AG09319 (cell line): ENCODE measurements at regions not wholly inside any gene's neighbourhood (a gene's known extent, or its start where the extent isn't known, plus 50 kb on each side); places are given as distances from the start of the nearest gene placed in this dataset.

Experiments used
- DNase-seq: peaks from one replicate; pipeline ENCODE4 v3.0.0-alpha.2; 2010; ENCODE audit warnings: low read depth; ENCODE audit errors: extremely low read depth
- TF ChIP-seq, protein P1 (sequence below): IDR thresholded peaks from 2 replicates; pipeline ENCODE4 v1.5.1; 2011; ENCODE audit warnings: low read depth, mild to moderate bottlenecking, inconsistent platforms, low read length, moderate library complexity

DNA sequence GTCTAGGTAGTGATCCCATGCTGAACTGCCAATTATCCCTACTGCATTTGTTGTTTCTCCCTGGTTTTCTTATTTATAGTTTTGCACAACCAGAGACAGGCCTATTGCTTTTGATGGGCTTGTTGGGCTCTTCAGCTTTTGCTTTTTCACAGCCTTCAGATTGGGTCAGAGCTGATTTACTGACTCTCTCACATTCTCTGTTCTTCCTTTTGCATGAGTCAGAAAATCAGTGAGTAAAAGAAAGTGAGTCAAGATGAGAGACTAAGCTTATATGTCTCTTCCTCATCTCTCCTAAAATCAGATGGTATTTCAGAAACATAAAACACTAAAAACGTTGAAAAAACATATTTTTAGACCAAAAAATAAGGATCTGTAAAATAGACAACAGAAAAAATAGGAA is 1135.4 kb downstream of the XPNPEP1 start:
- TF ChIP-seq, protein P1, sequence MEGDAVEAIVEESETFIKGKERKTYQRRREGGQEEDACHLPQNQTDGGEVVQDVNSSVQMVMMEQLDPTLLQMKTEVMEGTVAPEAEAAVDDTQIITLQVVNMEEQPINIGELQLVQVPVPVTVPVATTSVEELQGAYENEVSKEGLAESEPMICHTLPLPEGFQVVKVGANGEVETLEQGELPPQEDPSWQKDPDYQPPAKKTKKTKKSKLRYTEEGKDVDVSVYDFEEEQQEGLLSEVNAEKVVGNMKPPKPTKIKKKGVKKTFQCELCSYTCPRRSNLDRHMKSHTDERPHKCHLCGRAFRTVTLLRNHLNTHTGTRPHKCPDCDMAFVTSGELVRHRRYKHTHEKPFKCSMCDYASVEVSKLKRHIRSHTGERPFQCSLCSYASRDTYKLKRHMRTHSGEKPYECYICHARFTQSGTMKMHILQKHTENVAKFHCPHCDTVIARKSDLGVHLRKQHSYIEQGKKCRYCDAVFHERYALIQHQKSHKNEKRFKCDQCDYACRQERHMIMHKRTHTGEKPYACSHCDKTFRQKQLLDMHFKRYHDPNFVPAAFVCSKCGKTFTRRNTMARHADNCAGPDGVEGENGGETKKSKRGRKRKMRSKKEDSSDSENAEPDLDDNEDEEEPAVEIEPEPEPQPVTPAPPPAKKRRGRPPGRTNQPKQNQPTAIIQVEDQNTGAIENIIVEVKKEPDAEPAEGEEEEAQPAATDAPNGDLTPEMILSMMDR: no peak
- no peak for DNase-seq

DNA sequence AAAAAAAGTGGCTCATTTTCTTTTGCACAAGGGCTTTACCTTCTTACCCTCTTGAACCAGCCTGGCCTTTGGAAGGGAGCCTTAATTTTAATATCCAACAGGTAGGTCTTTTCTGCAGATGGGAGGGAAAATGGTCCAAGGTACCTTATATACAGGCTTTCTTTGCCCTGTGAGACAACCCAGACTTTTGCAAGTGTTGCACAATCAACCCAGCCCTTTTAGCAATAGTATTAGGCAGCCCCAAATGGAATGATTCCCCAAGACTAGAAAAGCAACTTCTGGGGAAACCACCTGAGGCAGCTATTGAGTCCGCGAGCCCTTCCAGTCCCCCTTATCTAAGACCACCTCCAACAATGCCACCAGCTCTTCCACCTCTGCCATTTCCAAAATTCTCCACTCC is 1138.3 kb downstream of the XPNPEP1 start:
- no peak for DNase-seq
- TF ChIP-seq, protein P1: no peak

DNA sequence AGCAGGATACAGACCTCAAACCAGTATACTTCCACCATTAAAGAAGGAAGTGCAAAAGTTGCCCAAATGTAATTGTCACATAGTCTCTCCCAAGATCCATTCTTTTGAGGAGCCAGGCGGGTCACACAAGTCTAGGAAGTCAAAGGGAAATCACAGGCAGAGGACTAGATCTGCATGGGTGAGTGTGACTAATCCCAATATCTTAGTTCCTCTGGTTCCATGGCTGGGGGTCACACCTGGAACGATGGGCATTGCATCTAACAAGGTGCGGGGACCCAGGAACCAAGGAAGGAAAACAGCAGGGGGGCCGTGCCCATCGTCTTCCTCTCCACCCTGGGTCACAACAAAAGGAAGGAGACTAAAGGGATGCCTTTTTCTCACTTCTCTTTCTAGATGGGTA is 1138.8 kb downstream of the XPNPEP1 start:
- no peak for DNase-seq
- TF ChIP-seq, protein P1: no peak

DNA sequence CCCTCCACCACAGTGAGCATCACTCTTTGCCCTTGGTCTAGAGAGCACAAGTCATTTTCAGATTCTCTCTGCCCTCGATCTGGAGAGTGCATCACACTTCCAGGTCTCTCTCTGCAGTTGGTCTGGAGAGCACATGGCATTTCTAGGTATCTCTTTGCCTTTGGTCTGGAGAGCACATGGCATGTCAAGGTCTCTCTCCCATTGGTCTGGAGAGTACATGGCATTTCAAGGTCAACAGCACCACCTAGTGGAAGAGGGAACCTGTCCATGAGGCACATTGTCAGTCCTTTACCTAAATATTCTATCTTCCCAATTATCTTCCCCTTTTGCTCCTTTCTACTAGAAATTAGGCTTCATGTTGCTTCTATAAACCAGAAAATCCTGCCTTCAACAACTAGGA is 1139.4 kb downstream of the XPNPEP1 start:
- TF ChIP-seq, protein P1: no peak
- no peak for DNase-seq

DNA sequence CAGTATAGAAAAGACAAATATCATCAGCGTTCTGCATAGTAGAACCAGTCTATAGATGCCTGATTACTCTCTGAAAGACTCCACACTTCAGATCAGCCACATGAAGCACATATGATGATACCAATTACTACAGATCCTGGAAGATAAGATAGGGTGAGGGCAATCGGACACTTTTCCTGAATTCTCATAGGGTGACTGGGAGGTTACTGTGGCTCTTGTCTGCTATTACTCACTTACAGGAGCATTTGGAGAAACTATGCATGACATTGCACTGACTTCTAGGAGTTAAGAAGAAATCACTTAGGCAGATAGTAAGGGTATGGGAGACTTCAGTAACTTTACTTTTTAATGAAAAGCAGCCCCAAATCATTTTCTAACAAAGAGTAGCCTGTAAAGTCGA is 1140.9 kb downstream of the XPNPEP1 start:
- DNase-seq: no peak
- TF ChIP-seq, protein P1: no peak

DNA sequence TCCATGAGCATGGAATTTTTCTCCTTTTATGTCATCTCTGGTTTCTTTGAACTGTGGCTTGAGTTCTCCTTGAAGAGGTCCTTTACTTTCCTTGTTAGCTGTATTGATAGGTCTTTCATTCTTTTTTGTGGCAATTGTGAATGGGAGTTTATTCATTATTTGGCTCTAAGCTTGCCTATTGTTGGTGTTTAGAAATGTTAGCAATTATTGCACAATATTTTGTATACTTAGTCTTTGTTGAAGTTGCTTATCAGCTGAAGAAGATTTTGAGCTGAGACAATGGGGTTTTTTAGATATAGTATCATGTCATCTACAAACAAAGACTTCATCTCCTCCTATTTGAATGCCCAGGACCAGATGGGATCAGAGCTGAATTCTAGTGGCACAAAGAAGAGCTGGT is 1143.8 kb downstream of the XPNPEP1 start:
- TF ChIP-seq, protein P1: no peak
- DNase-seq: no peak

DNA sequence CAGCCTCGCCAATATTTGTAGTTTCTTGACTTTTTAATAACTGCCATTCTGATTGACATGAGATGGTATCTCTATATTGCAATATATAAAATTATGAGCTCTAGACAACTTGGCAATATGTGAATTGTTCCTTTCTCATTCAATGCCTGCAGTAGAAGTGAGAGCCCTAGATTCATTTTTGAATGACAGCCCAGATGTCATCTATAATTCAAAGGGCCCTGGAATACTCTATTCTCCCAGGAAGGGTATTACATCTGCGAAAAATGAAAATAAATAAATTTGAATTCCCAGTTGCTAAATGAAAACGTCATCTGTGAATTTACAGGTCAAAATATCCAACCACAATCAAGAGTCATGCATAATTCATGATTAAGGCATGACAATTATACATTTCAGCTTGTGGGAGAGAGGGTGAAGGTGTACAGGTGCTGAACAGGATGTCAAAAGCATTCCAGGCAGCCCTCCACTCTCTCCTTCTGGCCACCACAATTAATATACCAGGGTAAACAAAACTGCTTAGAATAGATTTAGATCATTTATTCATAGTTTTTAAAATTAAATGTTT is 1147.3 kb downstream of the XPNPEP1 start:
- no peak for DNase-seq
- TF ChIP-seq, protein P1: no peak
